ENCODE measurements at regions not wholly inside any gene's neighbourhood (a gene's known extent, or its start where the extent isn't known, plus 50 kb on each side); places are given as distances from the start of the nearest gene placed in this dataset.

- Mint-ChIP-seq H3K4me3 (no peak overlapping the region), H3K9me3 (peaks cover 16% of the 10 kb centered on the region), H3K4me1 (peaks cover 7% of the 10 kb centered on the region), H3K27me3 (ENCODE audit: low read depth) (no peaks in the 10 kb centered on the region), H3K36me3 (peaks cover 3% of the 10 kb centered on the region; the same call in 1 of the 2 replicates), H3K27ac (no peak overlapping the region)
- TF ChIP-seq ATF2 (CRISPR knock-in tag; IDR thresholded peaks at IDR 0.05; ENCODE audit: borderline replicate concordance, low read depth) (no peak), ZNF232 (CRISPR knock-in tag; IDR thresholded peaks at IDR 0.05) (no peak), EMX1 (CRISPR knock-in tag; IDR thresholded peaks at IDR 0.05) (no peak), PREB (CRISPR knock-in tag; IDR thresholded peaks at IDR 0.05; ENCODE audit: borderline replicate concordance) (no peak), USF2 (CRISPR knock-in tag; IDR thresholded peaks at IDR 0.05) (no peak), HMGXB4 (CRISPR knock-in tag; IDR thresholded peaks at IDR 0.05) (no peak), ZNF138 (CRISPR knock-in tag; conservative IDR thresholded peaks at IDR 0.05) (no peak), HMGA2 (CRISPR knock-in tag; IDR thresholded peaks at IDR 0.05) (no peak), PRDM15 (CRISPR knock-in tag; IDR thresholded peaks at IDR 0.05) (no peak), TEAD4 (CRISPR knock-in tag; IDR thresholded peaks at IDR 0.05) (no peak), ARID4B (CRISPR knock-in tag; IDR thresholded peaks at IDR 0.05; ENCODE audit: borderline replicate concordance) (no peak), NR2C2 (CRISPR knock-in tag; IDR thresholded peaks at IDR 0.05) (no peak), ELF4 (CRISPR knock-in tag; IDR thresholded peaks at IDR 0.05; ENCODE audit: low read depth) (no peak), AR (CRISPR knock-in tag; IDR thresholded peaks at IDR 0.05) (no peak)
- CTCF ChIA-PET = no interaction called here
- POLR2A ChIA-PET = no interaction called here
- ATAC-seq = no peak
- no peak for DNase-seq (ENCODE audit: low spot score)
Measured at GRCh38 chr4:128549636-128550035, 259.9 kb upstream of the JADE1 start.
